ENCODE measurements at regions not wholly inside any gene's neighbourhood (a gene's known extent, or its start where the extent isn't known, plus 50 kb on each side); places are given as distances from the start of the nearest gene placed in this dataset.

DNA sequence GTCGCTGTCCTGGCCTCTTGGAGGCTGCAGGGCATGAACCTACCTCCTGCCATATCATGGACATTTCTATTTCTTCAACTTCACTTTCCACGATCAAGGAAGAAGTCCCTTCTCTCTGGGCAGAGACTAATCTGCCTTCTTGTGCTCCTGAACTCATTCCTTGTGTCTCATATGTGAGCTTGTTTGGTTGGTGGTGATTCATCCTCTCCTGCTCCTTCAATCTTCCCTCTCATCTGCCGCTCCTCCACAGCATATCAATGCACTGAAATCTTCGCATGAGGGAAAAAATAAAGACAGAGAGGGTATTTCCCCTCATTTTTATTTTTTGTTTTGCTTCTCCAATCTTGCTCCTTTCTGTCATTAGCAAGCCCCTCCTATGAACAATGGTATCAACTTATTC is 571.7 kb upstream of the GOT2 start:
- TF ChIP-seq POLR2AphosphoS5 (IDR thresholded peaks at IDR 0.05) (no peak), POLR2A (IDR thresholded peaks at IDR 0.05) (no peak)
- TF ChIP-seq, protein P1, sequence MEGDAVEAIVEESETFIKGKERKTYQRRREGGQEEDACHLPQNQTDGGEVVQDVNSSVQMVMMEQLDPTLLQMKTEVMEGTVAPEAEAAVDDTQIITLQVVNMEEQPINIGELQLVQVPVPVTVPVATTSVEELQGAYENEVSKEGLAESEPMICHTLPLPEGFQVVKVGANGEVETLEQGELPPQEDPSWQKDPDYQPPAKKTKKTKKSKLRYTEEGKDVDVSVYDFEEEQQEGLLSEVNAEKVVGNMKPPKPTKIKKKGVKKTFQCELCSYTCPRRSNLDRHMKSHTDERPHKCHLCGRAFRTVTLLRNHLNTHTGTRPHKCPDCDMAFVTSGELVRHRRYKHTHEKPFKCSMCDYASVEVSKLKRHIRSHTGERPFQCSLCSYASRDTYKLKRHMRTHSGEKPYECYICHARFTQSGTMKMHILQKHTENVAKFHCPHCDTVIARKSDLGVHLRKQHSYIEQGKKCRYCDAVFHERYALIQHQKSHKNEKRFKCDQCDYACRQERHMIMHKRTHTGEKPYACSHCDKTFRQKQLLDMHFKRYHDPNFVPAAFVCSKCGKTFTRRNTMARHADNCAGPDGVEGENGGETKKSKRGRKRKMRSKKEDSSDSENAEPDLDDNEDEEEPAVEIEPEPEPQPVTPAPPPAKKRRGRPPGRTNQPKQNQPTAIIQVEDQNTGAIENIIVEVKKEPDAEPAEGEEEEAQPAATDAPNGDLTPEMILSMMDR (IDR thresholded peaks at IDR 0.05) = no peak
